Hepatocyte (in vitro differentiated cells): ENCODE measurements at regions not wholly inside any gene's neighbourhood (a gene's known extent, or its start where the extent isn't known, plus 50 kb on each side); places are given as distances from the start of the nearest gene placed in this dataset.

Experiments used
- DNase-seq: peaks from one replicate; pipeline ENCODE4 v3.0.0-alpha.2; 2016; ENCODE audit warnings: low spot score
- H2AFZ ChIP-seq: fragments of 200-600 bp; sonication (generic); 2 replicates; pipeline ENCODE4 v1.6.0; 2016; ENCODE audit warnings: antibody characterized with exemption, mild to moderate bottlenecking
- H3K27ac ChIP-seq: fragments of 200-600 bp; sonication (generic); 2 replicates; pipeline ENCODE4 v1.5.1; 2016; ENCODE audit warnings: mild to moderate bottlenecking
- H3K27me3 ChIP-seq: fragments of 200-600 bp; sonication (generic); 2 replicates; pipeline ENCODE4 v1.6.1; 2016
- H3K36me3 ChIP-seq: fragments of 200-600 bp; sonication (generic); replicated peaks from 2 replicates; pipeline ENCODE4 v1.5.1; 2016; ENCODE audit warnings: low read depth; ENCODE audit not compliant: insufficient read depth
- H3K4me1 ChIP-seq: fragments of 200-600 bp; sonication (generic); 2 replicates; pipeline ENCODE4 v1.5.1; 2016; ENCODE audit warnings: mild to moderate bottlenecking, moderate library complexity; ENCODE audit not compliant: insufficient read depth
- H3K4me2 ChIP-seq: fragments of 200-600 bp; sonication (generic); 2 replicates; pipeline ENCODE4 v1.6.0; 2016
- H3K4me3 ChIP-seq: fragments of 200-600 bp; sonication (generic); 2 replicates; pipeline ENCODE4 v1.5.1; 2016; ENCODE audit warnings: mild to moderate bottlenecking
- H3K79me2 ChIP-seq: fragments of 200-600 bp; sonication (generic); 2 replicates; pipeline ENCODE4 v1.6.0; 2017; ENCODE audit warnings: mild to moderate bottlenecking
- H3K9me2 ChIP-seq: fragments of 200-600 bp; sonication (generic); replicated peaks from 2 replicates; pipeline ENCODE4 v1.6.0; 2017; ENCODE audit warnings: mild to moderate bottlenecking; ENCODE audit not compliant: insufficient read depth
- H3K9me3 ChIP-seq: fragments of 200-600 bp; sonication (generic); 2 replicates; pipeline ENCODE4 v1.5.1; 2016; ENCODE audit warnings: low read depth, mild to moderate bottlenecking
- H4K20me1 ChIP-seq: fragments of 200-600 bp; sonication (generic); 2 replicates; pipeline ENCODE4 v1.6.0; 2016; ENCODE audit warnings: mild to moderate bottlenecking; ENCODE audit not compliant: insufficient read depth, poor library complexity, severe bottlenecking
- EZH2 ChIP-seq: fragments of 200-600 bp; sonication (generic); IDR thresholded peaks from 2 replicates; pipeline ENCODE4 v1.6.1; 2016; ENCODE audit warnings: antibody characterized with exemption, mild to moderate bottlenecking, borderline replicate concordance
- EZH2phosphoT487 ChIP-seq: fragments of 200-600 bp; sonication (generic); IDR thresholded peaks from one replicate; pipeline ENCODE4 v1.6.1; 2018; ENCODE audit warnings: antibody characterized with exemption, mild to moderate bottlenecking, low read depth, moderate library complexity; ENCODE audit not compliant: unreplicated experiment, severe bottlenecking
- WGBS: methylation state at CpG from one replicate; pipeline ENCODE4 v1.1.6; 2016; ENCODE audit warnings: low lambda C conversion rate; ENCODE audit errors: missing lambda C conversion rate; 5-methylcytosine and 5-hydroxymethylcytosine counted together
- TF ChIP-seq, protein P1 (sequence below): fragments of 200-600 bp; sonication (generic); IDR thresholded peaks from 2 replicates; pipeline ENCODE4 v1.5.1; 2016; ENCODE audit warnings: antibody characterized with exemption, mild to moderate bottlenecking; ENCODE audit not compliant: poor library complexity

DNA sequence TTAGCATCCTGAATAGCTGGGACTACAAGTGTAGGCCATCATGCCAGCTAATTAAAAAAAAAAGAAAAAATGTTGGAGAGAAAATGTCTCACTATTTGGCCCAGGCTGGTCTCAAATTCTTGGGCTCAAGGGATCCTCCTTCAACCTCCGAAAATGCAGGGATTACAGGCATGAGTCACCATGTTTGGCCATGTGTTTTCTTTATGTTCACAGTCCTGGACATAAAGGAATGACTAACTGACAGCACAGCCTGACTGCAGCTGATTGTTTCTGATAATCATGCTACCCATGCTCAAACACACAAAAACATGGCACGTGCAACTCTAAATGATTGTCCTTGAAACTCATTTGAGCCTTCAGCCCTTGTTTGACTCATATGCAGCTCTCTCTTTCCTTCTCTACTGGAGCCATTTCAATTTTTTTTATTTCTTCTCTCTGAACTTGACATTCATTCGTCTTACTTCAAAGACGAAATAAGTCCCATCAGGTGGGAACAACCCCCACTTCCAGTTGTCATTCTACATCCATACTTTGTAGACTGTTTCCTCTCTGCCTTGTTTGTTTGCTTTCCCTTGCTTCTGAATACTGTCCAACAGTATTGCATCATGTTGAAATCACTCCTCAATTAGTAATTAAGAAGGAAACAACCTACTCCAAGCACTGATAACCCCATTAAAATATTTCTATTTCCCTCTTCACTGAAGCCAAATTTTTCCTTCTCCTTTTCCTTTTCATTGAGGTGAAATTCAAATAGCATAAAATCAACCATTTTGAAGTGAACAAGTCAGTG is 413.0 kb downstream of the BMP2 start:
- Histone ChIP-seq H3K4me2 (no peak overlapping the region), H3K79me2 (no peaks in the 10 kb centered on the region), H3K9me3 (no peaks in the 10 kb centered on the region), H2AFZ (no peak overlapping the region), H3K4me3 (no peak overlapping the region), H3K27ac (no peak overlapping the region), H3K27me3 (no peaks in the 10 kb centered on the region), H4K20me1 (no peaks in the 10 kb centered on the region), H3K4me1 (no peaks in the 10 kb centered on the region), H3K36me3 (no peaks in the 10 kb centered on the region), H3K9me2 (no peaks in the 10 kb centered on the region)
- WGBS: 73% methylated on average over 4 of the region's 4 CpGs
- no peak for DNase-seq
- TF ChIP-seq, protein P1, sequence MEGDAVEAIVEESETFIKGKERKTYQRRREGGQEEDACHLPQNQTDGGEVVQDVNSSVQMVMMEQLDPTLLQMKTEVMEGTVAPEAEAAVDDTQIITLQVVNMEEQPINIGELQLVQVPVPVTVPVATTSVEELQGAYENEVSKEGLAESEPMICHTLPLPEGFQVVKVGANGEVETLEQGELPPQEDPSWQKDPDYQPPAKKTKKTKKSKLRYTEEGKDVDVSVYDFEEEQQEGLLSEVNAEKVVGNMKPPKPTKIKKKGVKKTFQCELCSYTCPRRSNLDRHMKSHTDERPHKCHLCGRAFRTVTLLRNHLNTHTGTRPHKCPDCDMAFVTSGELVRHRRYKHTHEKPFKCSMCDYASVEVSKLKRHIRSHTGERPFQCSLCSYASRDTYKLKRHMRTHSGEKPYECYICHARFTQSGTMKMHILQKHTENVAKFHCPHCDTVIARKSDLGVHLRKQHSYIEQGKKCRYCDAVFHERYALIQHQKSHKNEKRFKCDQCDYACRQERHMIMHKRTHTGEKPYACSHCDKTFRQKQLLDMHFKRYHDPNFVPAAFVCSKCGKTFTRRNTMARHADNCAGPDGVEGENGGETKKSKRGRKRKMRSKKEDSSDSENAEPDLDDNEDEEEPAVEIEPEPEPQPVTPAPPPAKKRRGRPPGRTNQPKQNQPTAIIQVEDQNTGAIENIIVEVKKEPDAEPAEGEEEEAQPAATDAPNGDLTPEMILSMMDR: no peak
- TF ChIP-seq EZH2 (no peak), EZH2phosphoT487 (no peak)

DNA sequence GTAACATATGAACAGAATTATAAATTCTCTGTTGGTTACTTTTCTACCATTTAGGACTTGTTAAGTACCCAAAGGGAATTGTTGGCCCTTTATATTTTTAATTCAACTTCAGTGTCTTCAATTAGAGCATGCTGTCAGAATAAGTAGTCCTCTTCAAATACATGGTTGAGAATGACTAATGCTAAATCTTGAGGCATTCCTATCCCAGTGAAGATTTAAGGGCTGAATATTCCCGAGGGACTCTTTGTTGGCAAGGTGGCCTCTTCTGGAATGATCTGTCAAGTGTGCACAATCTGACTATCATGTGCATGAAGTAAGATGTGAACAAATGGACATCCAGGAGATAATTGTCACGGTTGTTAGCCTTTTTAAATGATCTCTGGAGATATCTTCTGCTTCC is 421.7 kb downstream of the BMP2 start:
- 78% methylated on average over 2 of the region's 2 CpGs for WGBS
- H3K9me2 ChIP-seq: no peaks in the 10 kb centered on the region

DNA sequence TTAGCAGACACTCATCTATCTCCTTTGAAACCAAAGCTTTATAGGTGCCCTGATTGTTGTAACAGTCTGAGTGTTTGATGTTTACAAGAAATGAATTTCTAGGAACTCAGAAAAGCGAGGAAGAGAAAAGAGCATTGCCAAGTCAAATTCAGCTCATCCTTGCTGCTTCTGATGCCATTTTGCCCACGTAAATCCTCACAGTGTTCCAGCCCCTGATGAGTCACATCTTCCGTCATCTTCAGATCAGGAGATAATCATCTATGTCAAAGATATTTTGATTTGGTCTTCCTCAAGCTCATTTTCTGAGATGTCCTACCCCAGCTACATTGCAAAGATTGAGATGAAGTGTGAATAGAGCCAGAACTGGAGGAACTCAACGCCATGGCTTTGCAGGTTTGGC is 426.2 kb downstream of the BMP2 start:
- 71% methylated on average over 4 of the region's 4 CpGs for WGBS
- Histone ChIP-seq H3K27ac (no peak overlapping the region), H2AFZ (no peak overlapping the region), H4K20me1 (no peaks in the 10 kb centered on the region), H3K36me3 (no peaks in the 10 kb centered on the region), H3K4me2 (no peak overlapping the region), H3K9me3 (no peaks in the 10 kb centered on the region), H3K4me3 (no peak overlapping the region), H3K4me1 (no peaks in the 10 kb centered on the region), H3K27me3 (no peaks in the 10 kb centered on the region), H3K79me2 (no peaks in the 10 kb centered on the region), H3K9me2 (no peaks in the 10 kb centered on the region)
- TF ChIP-seq, protein P1: no peak
- no peak for TF ChIP-seq EZH2phosphoT487
- no peak for TF ChIP-seq EZH2
- DNase-seq: no peak

More for the DNA sequence above, 421.7 kb downstream of the BMP2 start:
- no peaks in the 10 kb centered on the region for H3K36me3 ChIP-seq
- TF ChIP-seq EZH2 (no peak), EZH2phosphoT487 (no peak)
- H3K27me3 ChIP-seq: no peaks in the 10 kb centered on the region
- H2AFZ ChIP-seq: no peak overlapping the region
- no peak overlapping the region for H3K27ac ChIP-seq
- no peaks in the 10 kb centered on the region for H3K9me3 ChIP-seq
- H3K79me2 ChIP-seq: no peaks in the 10 kb centered on the region
- no peak overlapping the region for H3K4me3 ChIP-seq
- no peaks in the 10 kb centered on the region for H4K20me1 ChIP-seq
- H3K4me2 ChIP-seq: no peak overlapping the region
- no peaks in the 10 kb centered on the region for H3K4me1 ChIP-seq
- no peak for DNase-seq

DNA sequence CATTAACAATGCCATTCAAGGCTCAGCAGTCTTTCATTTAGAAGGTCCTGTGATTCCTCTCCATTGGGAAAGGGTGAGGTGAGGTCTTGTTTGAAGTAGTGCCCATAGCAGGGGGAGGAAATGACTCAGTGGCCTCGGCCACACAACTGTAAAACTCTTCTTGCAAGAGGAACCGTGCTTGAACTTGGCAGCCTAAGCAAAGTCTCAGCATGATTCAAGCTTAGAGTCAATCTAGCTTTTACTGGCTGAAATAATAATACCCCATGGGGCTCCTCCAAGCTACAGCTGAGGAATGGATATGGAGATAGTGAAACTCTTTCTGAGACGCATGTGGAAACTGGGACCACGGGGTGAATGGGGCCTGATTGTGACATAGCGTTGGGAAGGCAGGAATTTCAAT is 428.2 kb downstream of the BMP2 start:
- H3K27ac ChIP-seq: no peak overlapping the region
- H3K27me3 ChIP-seq: no peaks in the 10 kb centered on the region
- no peaks in the 10 kb centered on the region for H3K9me3 ChIP-seq
- TF ChIP-seq, protein P1: no peak
- no peak for TF ChIP-seq EZH2
- no peak for TF ChIP-seq EZH2phosphoT487
- no peaks in the 10 kb centered on the region for H3K79me2 ChIP-seq
- no peak overlapping the region for H2AFZ ChIP-seq
- 82% methylated on average over 5 of the region's 5 CpGs for WGBS
- no peaks in the 10 kb centered on the region for H3K36me3 ChIP-seq
- H3K4me1 ChIP-seq: no peaks in the 10 kb centered on the region
- no peaks in the 10 kb centered on the region for H3K9me2 ChIP-seq
- DNase-seq: no peak
- no peak overlapping the region for H3K4me2 ChIP-seq
- no peak overlapping the region for H3K4me3 ChIP-seq
- no peaks in the 10 kb centered on the region for H4K20me1 ChIP-seq
